Loucy (cell line): ENCODE measurements at regions not wholly inside any gene's neighbourhood (a gene's known extent, or its start where the extent isn't known, plus 50 kb on each side); places are given as distances from the start of the nearest gene placed in this dataset.

Experiments used
- EZH2phosphoT487 ChIP-seq: fragments of 200-600 bp; IDR thresholded peaks from 2 replicates; pipeline ENCODE4 v1.6.1; 2018; ENCODE audit warnings: antibody characterized with exemption, mild to moderate bottlenecking, moderate library complexity, borderline replicate concordance
- TF ChIP-seq, protein P1 (sequence below): fragments of 200-600 bp; sonication (generic); conservative IDR thresholded peaks from 2 replicates; pipeline ENCODE4 v1.5.1; 2014; ENCODE audit warnings: mild to moderate bottlenecking, antibody characterized with exemption, low read length

- TF ChIP-seq, protein P1, sequence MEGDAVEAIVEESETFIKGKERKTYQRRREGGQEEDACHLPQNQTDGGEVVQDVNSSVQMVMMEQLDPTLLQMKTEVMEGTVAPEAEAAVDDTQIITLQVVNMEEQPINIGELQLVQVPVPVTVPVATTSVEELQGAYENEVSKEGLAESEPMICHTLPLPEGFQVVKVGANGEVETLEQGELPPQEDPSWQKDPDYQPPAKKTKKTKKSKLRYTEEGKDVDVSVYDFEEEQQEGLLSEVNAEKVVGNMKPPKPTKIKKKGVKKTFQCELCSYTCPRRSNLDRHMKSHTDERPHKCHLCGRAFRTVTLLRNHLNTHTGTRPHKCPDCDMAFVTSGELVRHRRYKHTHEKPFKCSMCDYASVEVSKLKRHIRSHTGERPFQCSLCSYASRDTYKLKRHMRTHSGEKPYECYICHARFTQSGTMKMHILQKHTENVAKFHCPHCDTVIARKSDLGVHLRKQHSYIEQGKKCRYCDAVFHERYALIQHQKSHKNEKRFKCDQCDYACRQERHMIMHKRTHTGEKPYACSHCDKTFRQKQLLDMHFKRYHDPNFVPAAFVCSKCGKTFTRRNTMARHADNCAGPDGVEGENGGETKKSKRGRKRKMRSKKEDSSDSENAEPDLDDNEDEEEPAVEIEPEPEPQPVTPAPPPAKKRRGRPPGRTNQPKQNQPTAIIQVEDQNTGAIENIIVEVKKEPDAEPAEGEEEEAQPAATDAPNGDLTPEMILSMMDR = no peak
- TF ChIP-seq EZH2phosphoT487 = no peak
These were observed 929.8 kb upstream of the CNTNAP5 start for GRCh38 chr2:123095219-123095835.
